IMR-90 (cell line): ENCODE measurements at regions not wholly inside any gene's neighbourhood (a gene's known extent, or its start where the extent isn't known, plus 50 kb on each side); places are given as distances from the start of the nearest gene placed in this dataset.

Source experiments
- CEBPB ChIP-seq: IDR thresholded peaks from 2 replicates; pipeline ENCODE4 v1.6.1; 2012; ENCODE audit warnings: low read depth, low read length, improper control_type of control experiment
- CTCF ChIP-seq: conservative IDR thresholded peaks from 2 replicates; pipeline ENCODE4 v1.5.1; 2012; ENCODE audit warnings: mild to moderate bottlenecking, low read depth, low read length, improper control_type of control experiment
- ELK1 ChIP-seq: fragments of 150-350 bp; IDR thresholded peaks from 2 replicates; pipeline ENCODE4 v1.6.1; 2016; ENCODE audit warnings: low read depth, mild to moderate bottlenecking, low read length, moderate library complexity, borderline replicate concordance
- FOS ChIP-seq: fragments of 150-350 bp; IDR thresholded peaks from 2 replicates; pipeline ENCODE4 v1.6.1; 2016; ENCODE audit warnings: low read depth, low read length
- MAFK ChIP-seq: IDR thresholded peaks from 2 replicates; pipeline ENCODE4 v1.6.1; 2012; ENCODE audit warnings: low read depth, low read length, improper control_type of control experiment
- POLR2A ChIP-seq: IDR thresholded peaks from 2 replicates; pipeline ENCODE4 v1.6.1; 2012; ENCODE audit warnings: mild to moderate bottlenecking, low read depth, low read length
- RCOR1 ChIP-seq: IDR thresholded peaks from 2 replicates; pipeline ENCODE4 v1.6.1; 2012; ENCODE audit warnings: mild to moderate bottlenecking, low read length, improper control_type of control experiment; ENCODE audit not compliant: insufficient replicate concordance
- RFX5 ChIP-seq: IDR thresholded peaks from 2 replicates; pipeline ENCODE4 v1.8.0; 2012; ENCODE audit warnings: low read depth, mild to moderate bottlenecking, low read length, moderate library complexity
- SMC3 ChIP-seq: fragments of 150-350 bp; IDR thresholded peaks from 2 replicates; pipeline ENCODE4 v1.6.1; 2016; ENCODE audit warnings: low read depth, mild to moderate bottlenecking, antibody characterized with exemption, low read length, moderate library complexity
- USF2 ChIP-seq: fragments of 150-350 bp; IDR thresholded peaks from 2 replicates; pipeline ENCODE4 v1.6.1; 2017; ENCODE audit warnings: mild to moderate bottlenecking, antibody characterized with exemption, low read length, low read depth

GRCh38 chr2:15801904-15802303 is 138.4 kb upstream of the MYCN start:
- TF ChIP-seq CTCF (no peak), RFX5 (no peak), POLR2A (no peak), RCOR1 (no peak), CEBPB (no peak), FOS (no peak), USF2 (no peak), ELK1 (no peak), SMC3 (no peak), MAFK (no peak)
